ENCODE measurements at regions not wholly inside any gene's neighbourhood (a gene's known extent, or its start where the extent isn't known, plus 50 kb on each side); places are given as distances from the start of the nearest gene placed in this dataset.
"Not testable (repeated sequence)": the region's sequence is repeated elsewhere in the genome, so short reads cannot be mapped to it uniquely, and the experiment has no call there.

- no peak for DNase-seq (ENCODE audit: low read depth)
Measured at GRCh38 chr2:38243186-38243880, 133.7 kb downstream of the ATL2 start.

- peak; percentile 56 for DNase-seq (ENCODE audit: low read depth)
Measured at GRCh38 chr2:38239452-38239851, 137.6 kb downstream of the ATL2 start.

GRCh38 chr2:38238705-38239104, 138.4 kb downstream of the ATL2 start:
- not testable (repeated sequence) for DNase-seq (ENCODE audit: low read depth)

- no peak for DNase-seq (ENCODE audit: low read depth)
Measured at GRCh38 chr2:38237311-38237710, 139.8 kb downstream of the ATL2 start.

GRCh38 chr2:38233231-38233983, 143.7 kb downstream of the ATL2 start:
- DNase-seq (ENCODE audit: low read depth): peak; percentile 85

- no peak for DNase-seq (ENCODE audit: low read depth)
Measured at GRCh38 chr2:38232454-38232853, 144.6 kb downstream of the ATL2 start.

- DNase-seq (ENCODE audit: low read depth): no peak
Measured at GRCh38 chr2:38230756-38231155, 146.3 kb downstream of the ATL2 start.

- DNase-seq (ENCODE audit: low read depth): no peak
Measured at GRCh38 chr2:38228753-38229152, 148.3 kb downstream of the ATL2 start.

- no peak for DNase-seq (ENCODE audit: low read depth)
Measured at GRCh38 chr2:38224821-38225437, 149.0 kb upstream of the CYP1B1 start.

GRCh38 chr2:38224181-38224580, 148.2 kb upstream of the CYP1B1 start:
- no peak for DNase-seq (ENCODE audit: low read depth)

- DNase-seq (ENCODE audit: low read depth): no peak
Measured at GRCh38 chr2:38223256-38223655, 147.3 kb upstream of the CYP1B1 start.

- no peak for DNase-seq (ENCODE audit: low read depth)
Measured at GRCh38 chr2:38220164-38220563, 144.2 kb upstream of the CYP1B1 start.

- no peak for DNase-seq (ENCODE audit: low read depth)
Measured at GRCh38 chr2:38218995-38219394, 143.0 kb upstream of the CYP1B1 start.

GRCh38 chr2:38218591-38218991, 142.6 kb upstream of the CYP1B1 start:
- DNase-seq (ENCODE audit: low read depth): no peak

- no peak for DNase-seq (ENCODE audit: low read depth)
Measured at GRCh38 chr2:38217401-38218188, 141.6 kb upstream of the CYP1B1 start.

GRCh38 chr2:38216886-38217285, 140.9 kb upstream of the CYP1B1 start:
- no peak for DNase-seq (ENCODE audit: low read depth)

GRCh38 chr2:38215993-38216392, 140.0 kb upstream of the CYP1B1 start:
- no peak for DNase-seq (ENCODE audit: low read depth)

- no peak for DNase-seq (ENCODE audit: low read depth)
Measured at GRCh38 chr2:38215522-38215921, 139.6 kb upstream of the CYP1B1 start.

GRCh38 chr2:38214209-38214717, 138.3 kb upstream of the CYP1B1 start:
- no peak for DNase-seq (ENCODE audit: low read depth)

GRCh38 chr2:38213619-38214167, 137.7 kb upstream of the CYP1B1 start:
- DNase-seq (ENCODE audit: low read depth): no peak

- no peak for DNase-seq (ENCODE audit: low read depth)
Measured at GRCh38 chr2:38212312-38212711, 136.4 kb upstream of the CYP1B1 start.

- DNase-seq (ENCODE audit: low read depth): no peak
Measured at GRCh38 chr2:38207168-38207567, 131.2 kb upstream of the CYP1B1 start.

Data from stromal cell of bone marrow (primary cell).